ENCODE measurements at regions not wholly inside any gene's neighbourhood (a gene's known extent, or its start where the extent isn't known, plus 50 kb on each side); places are given as distances from the start of the nearest gene placed in this dataset.

GRCh38 chr2:17122887-17123501 lies 395.2 kb downstream of the RAD51AP2 start:
- TF ChIP-seq POLR2A (IDR thresholded peaks at IDR 0.05), result no peak
- TF ChIP-seq CTCF (IDR thresholded peaks at IDR 0.05), result no peak
- no peak for TF ChIP-seq POLR2AphosphoS5 (IDR thresholded peaks at IDR 0.05)
